GM21528 (cell line): ENCODE measurements at regions not wholly inside any gene's neighbourhood (a gene's known extent, or its start where the extent isn't known, plus 50 kb on each side); places are given as distances from the start of the nearest gene placed in this dataset.
"Not testable (repeated sequence)": the region's sequence is repeated elsewhere in the genome, so short reads cannot be mapped to it uniquely, and the experiment has no call there.

ENCODE experiments used
- ATAC-seq: cut with Tn5 transposase; IDR thresholded peaks from one replicate; pipeline ENCODE4 v1.9.1; 2021; ENCODE audit warnings: mild to moderate bottlenecking, moderate library complexity; ENCODE audit not compliant: unreplicated experiment, low FRiP score

- no peak for ATAC-seq
Observed at GRCh38 chr5:57745700-57746651, 263.4 kb upstream of the ACTBL2 start.

DNA sequence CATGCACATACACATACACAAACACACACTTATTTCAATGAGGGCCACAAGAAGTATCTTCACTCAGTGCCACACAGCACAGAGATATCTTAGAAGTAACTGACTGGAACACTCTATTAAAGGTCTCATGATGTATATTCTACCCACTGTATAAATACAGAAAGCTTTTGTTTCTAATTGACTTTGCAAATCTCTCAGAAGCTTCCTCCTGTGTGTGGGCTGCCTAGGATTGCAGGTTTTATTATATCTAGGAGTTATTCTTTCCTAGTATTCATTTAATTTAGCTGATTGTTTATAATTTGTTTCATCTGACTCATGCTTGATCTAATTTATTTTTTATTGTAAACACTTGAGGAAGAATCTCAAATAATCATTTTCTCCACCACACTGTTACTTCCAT, 262.4 kb upstream of the ACTBL2 start:
- ATAC-seq = no peak

GRCh38 chr5:57741336-57741735, 258.7 kb upstream of the ACTBL2 start:
- no peak for ATAC-seq

DNA sequence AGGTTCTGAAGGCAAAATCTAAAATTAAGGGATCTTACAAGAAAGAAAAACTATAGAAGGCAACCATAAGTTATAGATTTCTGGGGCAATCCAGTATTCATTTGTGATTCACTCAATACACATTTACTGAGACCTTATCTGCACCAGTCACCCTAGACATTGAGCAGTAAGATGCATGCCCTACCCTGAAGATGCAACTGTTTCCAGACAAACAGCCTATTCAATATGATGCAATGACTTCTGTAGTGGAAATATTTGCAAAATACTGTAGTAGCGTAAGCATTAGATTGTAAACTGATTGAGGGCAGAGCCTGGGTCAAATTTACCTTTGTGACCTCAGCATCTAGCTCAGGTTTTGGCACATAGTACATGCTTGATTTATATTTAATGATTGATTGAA, 256.2 kb upstream of the ACTBL2 start:
- no peak for ATAC-seq

- ATAC-seq = no peak
Observed at GRCh38 chr5:57738301-57738700, 255.7 kb upstream of the ACTBL2 start.

DNA sequence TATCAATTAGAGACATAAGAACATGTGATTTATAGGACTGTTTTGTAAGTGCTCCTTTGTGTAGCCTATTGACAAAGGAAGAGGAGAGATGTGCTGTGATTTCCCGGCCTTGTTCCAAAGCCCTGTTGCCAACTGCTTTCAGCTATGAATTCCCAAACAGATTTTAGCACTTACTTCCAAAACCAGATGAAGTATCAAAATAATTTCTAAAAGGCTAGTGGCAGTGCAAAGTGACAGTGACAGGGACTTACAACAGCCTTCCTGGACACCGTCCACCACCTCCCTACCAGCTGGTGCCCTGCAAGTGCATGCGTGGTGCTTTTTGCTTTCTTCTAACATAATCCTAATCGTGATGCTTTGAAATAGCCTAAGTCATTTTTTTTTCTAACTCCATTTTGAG, 254.1 kb upstream of the ACTBL2 start:
- no peak for ATAC-seq

DNA sequence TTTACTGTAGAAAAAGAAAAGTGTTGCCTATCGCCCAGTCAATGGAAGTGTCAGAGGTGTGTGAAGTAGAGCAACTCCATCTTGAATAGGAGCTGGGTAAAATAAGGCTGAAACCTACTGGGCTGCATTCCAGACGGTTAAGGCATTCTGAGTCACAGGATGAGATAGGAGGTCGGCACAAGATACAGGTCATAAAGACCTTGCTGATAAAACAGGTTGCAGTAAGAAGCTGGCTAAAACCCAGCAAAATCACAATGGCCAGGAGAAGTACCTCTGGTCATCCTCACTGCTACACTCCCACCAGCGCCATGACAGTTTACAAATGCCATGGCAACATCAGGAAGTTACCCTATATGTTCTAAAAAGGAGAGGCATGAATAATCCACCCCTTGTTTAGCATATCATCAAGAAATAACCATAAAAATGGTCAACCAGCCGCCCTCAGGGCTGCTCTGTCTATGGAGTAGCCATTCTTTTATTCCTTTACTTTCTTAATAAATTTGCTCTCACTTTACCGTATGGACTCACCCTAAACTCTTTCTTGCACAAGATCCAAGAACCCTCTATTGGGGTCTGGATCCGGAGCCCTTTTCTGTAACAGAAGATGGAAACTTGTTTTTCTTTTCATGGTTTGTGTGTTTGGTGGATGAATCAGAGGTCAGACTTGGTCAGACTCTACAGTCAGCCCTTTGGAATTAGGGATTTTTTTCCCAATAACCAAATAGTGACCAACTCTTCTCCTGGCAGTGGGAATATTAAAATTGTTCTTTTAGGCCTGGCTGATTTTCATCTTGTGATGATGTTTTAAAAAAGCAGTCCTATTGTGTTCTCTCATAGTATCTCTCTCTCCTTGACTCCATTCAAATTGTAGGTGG, 252.9 kb upstream of the ACTBL2 start:
- ATAC-seq = not testable (repeated sequence)

DNA sequence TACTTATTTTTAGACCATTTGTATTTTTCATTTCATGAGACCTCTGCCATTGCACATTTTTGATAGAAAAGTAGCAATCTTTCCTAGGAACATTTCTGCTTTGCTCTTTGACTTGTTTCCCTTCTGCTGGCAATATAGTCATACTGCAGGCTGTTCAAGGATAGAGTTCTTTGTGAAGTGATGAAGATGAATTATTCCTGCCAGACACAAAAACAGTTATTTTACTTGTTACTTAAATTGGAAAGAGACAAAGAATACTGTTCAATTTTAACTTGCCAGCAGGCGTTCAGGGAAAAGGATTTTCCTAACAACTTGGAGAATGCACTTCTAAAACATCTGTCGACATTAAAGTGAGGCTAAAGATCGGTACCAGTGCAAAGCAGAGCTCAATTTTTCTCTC, 251.7 kb upstream of the ACTBL2 start:
- no peak for ATAC-seq

DNA sequence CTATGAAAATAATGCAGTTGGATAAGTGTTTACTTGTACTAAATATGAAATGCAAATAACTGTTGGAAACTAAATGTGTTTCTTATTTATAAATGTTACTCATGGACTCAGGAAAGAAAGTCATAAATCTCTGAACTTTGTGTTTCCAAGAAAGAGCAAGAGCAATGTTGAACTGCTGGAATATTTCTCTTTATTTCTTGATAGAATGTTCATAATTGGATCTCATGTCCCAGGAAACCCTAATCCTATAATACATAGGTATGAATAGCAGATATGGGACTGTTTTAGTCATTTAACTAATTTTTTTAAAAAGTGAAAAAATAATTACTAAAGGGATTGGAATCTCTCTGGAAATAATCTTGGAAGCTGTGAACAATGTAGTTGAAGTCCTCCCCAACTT, 245.0 kb upstream of the ACTBL2 start:
- ATAC-seq = no peak

DNA sequence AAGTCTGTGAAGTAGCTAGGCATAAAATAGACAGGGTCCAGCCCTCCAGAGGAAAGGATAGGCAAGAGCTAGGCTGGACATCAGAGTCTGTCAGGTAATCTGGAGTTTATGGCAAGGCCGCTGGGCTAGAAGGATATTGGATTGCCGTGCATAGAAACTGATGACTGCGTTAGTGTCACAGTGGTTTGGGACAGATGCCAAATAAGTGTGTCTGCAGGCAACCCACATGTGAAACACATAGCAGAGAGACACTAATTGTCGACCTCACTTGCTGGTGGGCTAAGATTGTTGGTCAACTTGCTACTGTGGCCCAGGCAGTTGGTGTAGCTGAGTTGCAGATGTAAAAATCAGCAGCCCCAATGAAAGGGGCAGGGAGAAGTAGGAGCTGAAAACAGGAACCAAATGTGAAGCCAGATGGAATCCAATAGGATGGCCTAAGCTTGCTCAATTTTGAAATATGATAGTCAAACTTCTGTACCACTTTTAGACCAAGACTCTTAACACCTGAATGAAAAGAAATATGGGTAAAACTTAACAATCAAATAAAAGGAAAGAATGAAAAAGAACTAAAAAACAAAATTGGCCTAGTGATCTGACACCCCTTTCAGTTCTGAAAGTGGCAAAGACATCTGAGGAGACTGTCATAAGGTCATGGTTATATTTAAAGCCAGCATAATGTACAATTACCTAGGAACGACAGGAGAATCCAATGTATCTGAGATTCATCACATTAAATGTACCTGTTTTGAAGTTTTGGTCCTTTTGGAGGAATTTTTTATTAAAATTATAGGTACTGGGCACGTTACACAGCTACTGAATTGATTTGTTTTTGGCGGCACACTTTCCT, 243.3 kb upstream of the ACTBL2 start:
- no peak for ATAC-seq

- no peak for ATAC-seq
Observed at GRCh38 chr5:57724836-57725235, 242.2 kb upstream of the ACTBL2 start.

GRCh38 chr5:57721226-57721625, 238.6 kb upstream of the ACTBL2 start:
- no peak for ATAC-seq

DNA sequence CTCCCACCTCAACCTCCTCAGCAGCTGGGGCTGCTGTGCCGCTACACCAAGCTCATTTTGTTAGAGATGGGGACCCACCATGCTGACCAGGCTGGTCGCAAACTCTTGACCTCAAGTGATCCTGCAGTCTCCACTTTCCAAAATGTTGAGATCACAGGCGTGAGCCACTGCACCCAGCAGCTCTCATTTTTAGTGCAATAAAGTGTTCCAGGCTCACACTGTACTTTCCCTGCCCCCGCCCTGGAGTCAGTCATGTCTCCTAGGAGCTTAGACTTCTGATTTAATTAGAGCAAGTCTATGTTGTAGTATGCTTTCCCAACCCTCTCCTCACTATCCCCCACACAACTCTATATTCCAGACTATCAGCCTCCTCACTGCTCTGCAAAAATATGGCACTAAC, 238.0 kb upstream of the ACTBL2 start:
- ATAC-seq = no peak

GRCh38 chr5:57719216-57719615, 236.6 kb upstream of the ACTBL2 start:
- no peak for ATAC-seq

DNA sequence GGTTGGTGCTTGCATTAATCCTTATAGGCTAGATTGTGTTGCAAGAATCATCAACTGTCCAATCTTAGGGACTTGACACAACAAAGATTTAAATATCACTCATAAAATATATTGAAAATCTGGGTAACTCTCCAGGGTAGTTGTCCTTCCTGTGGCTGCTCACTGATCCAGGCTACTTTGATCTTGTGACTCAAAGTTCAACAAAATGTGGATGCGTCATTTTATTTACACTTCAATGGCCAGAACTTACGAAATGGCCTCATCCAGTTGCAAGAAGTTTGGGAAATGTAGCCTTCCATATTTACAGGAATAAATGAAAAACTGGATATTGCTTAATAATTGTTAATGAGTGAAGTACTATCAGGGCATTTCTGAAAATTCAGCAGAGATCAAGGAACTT, 235.5 kb upstream of the ACTBL2 start:
- ATAC-seq = no peak

- ATAC-seq = no peak
Observed at GRCh38 chr5:57717555-57717954, 234.9 kb upstream of the ACTBL2 start.

GRCh38 chr5:57716661-57717060, 234.1 kb upstream of the ACTBL2 start:
- ATAC-seq = no peak

- ATAC-seq = no peak
Observed at GRCh38 chr5:57715296-57715695, 232.7 kb upstream of the ACTBL2 start.

GRCh38 chr5:57713535-57713934, 230.9 kb upstream of the ACTBL2 start:
- not testable (repeated sequence) for ATAC-seq

GRCh38 chr5:57711946-57712345, 229.3 kb upstream of the ACTBL2 start:
- ATAC-seq = no peak

- ATAC-seq = no peak
Observed at GRCh38 chr5:57711471-57711870, 228.9 kb upstream of the ACTBL2 start.
